RPMI8226 (cell line): ENCODE measurements at regions not wholly inside any gene's neighbourhood (a gene's known extent, or its start where the extent isn't known, plus 50 kb on each side); places are given as distances from the start of the nearest gene placed in this dataset.
"Not testable (repeated sequence)": the region's sequence is repeated elsewhere in the genome, so short reads cannot be mapped to it uniquely, and the experiment has no call there.

ENCODE experiments used
- DNase-seq: peaks from one replicate; pipeline ENCODE4 v3.0.0-alpha.2; 2015

GRCh38 chr20:25985597-25985996 is 288.9 kb upstream of the ZNF337 start:
- no peak for DNase-seq

- peak; percentile 15 for DNase-seq
These were observed 288.3 kb upstream of the ZNF337 start for GRCh38 chr20:25984933-25985332.

DNA sequence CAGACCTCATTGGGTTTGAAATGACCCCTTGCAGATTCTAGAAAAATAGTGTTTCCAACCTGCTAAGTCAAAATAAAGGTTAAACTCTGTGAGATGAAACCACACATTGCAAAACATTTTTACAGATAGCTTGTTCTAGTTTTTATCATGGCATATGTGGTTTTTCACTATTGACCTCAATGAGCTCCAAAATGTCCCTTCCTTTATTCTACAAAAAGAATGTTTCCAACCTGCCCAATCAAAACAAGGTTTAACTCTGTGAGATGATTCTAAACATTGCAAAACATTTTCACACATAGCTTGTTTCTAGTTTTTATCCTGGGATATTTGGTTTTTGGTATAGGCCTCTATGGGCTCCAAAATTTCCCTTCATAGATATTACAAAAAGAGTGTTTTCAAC is 286.0 kb upstream of the ZNF337 start:
- not testable (repeated sequence) for DNase-seq

- DNase-seq, result not testable (repeated sequence)
These were observed 282.0 kb upstream of the ZNF337 start for GRCh38 chr20:25978450-25979190.

- not testable (repeated sequence) for DNase-seq
These were observed 279.2 kb upstream of the ZNF337 start for GRCh38 chr20:25975816-25976215.

- DNase-seq, result not testable (repeated sequence)
These were observed 268.6 kb upstream of the ZNF337 start for GRCh38 chr20:25965203-25965602.

DNA sequence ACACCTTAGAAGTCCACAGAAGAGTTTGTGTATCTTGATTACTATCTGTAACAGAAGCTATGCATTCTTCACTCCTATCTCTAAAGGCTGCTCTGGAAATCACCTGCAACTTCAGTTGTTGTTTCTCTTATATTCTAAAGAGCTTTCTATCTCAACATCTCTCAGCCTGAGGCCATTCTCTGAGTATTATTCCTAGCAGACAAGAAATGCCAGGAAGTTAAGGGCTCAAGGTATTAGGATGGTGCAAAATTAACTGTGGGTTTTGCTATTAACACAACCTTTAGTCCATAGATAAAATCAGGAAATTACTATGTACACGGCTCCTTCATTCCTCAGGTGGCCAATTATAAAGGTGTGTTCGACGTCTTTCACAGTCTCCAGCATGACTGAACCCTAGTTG is 257.2 kb upstream of the ZNF337 start:
- DNase-seq, result not testable (repeated sequence)

- DNase-seq, result not testable (repeated sequence)
These were observed 238.6 kb upstream of the ZNF337 start for GRCh38 chr20:25935230-25935629.

DNA sequence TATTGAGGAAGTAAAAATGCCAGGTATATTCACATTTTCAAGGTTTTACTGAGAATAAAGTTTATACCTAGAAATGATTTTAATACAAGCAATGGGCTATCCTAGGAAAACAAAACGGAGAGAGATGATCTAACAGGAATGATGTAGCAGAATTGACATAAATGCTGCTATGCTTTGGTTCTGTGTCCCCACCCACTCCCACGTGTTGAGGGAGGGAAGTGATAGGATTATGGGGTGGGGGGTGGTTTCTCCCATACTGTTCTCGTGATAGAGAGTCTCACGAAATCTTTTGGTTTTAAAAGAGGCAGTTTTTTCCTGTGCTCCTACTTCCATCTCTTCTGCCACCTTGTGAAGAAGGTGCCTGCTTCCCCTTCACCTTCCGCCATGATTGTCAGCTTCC is 236.2 kb upstream of the ZNF337 start:
- not testable (repeated sequence) for DNase-seq

DNA sequence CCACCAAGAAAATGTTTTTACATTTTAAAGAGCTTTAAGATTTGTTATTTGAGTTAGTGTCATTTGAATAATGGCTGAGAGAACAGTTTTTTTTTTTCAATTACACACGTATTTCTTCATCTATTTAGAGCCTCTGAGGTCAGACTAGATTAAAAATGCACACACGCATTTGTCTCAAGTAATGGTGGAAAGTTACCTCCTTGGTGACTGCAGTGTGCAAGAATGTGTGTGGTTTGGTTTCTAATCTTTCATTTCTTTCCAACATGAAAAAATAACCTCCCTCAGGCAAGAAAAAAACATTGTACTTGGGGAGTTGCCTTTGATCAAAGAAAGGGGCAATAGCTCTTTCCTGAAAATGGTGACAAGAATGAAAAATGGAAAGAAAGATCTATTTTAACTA is 235.5 kb upstream of the ZNF337 start:
- DNase-seq, result not testable (repeated sequence)

GRCh38 chr20:25902321-25902720 is 205.7 kb upstream of the ZNF337 start:
- DNase-seq, result not testable (repeated sequence)

GRCh38 chr20:25898663-25899062 is 202.0 kb upstream of the ZNF337 start:
- not testable (repeated sequence) for DNase-seq

GRCh38 chr20:25879096-25879495 is 182.4 kb upstream of the ZNF337 start:
- not testable (repeated sequence) for DNase-seq

DNA sequence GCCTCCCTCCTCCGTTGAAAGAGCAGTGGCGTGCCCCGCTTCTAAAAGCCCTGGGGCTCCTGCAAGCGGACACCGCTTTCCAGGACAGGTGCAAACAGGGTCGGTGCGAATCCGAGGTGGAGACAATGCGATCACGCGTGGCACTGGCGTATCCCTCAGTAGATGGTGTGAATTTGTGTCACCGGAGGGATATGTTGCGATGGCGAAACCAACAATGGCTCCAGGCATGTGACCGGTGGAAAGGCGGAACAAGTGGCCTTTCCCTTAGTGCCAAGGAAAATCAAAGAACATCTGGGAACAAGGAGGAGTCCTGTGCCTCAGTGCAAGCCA is 172.0 kb upstream of the ZNF337 start:
- DNase-seq, result not testable (repeated sequence)

DNA sequence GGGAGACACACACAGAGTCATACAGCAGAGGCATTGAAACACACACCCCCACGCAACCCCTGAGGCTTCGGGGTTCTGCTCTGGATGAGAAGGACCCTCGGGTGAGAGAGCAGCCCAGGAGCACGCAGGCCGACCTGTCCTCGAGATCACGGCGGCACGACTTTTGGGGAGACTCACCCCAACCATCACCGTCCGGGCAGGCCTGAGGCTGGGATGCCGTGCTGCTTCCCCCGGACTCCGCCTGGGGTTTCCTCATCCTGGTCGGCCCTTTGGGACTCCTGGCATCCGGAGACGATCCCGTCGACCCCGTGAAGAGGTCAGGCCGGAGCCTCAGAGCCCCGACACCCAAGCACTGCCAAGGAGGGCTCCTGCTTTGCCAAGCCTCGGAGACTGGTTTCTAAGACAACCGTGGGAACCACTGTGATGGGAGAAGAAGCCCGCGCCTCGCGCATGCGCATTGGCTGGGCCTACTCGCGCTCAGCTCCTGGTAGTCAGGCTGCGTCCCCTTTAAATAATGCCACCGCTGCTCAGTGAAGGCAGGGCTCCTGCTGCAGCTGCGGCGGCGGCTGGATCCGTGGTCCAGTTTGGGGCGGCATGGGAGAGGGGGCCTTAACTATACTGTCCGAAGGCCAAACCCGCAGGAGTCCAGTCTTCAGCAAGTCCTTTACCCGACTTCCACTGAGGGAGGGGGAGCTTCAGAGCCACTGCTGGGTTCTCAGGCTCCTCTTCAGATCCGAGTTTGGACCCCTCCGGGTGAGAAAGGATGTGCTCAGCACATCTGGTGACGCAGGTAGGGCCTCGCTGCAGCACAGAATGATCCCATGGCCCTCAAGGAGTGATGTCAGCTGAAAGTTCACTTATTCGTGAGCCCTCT is 171.4 kb upstream of the ZNF337 start:
- DNase-seq, result peak; percentile 77

DNA sequence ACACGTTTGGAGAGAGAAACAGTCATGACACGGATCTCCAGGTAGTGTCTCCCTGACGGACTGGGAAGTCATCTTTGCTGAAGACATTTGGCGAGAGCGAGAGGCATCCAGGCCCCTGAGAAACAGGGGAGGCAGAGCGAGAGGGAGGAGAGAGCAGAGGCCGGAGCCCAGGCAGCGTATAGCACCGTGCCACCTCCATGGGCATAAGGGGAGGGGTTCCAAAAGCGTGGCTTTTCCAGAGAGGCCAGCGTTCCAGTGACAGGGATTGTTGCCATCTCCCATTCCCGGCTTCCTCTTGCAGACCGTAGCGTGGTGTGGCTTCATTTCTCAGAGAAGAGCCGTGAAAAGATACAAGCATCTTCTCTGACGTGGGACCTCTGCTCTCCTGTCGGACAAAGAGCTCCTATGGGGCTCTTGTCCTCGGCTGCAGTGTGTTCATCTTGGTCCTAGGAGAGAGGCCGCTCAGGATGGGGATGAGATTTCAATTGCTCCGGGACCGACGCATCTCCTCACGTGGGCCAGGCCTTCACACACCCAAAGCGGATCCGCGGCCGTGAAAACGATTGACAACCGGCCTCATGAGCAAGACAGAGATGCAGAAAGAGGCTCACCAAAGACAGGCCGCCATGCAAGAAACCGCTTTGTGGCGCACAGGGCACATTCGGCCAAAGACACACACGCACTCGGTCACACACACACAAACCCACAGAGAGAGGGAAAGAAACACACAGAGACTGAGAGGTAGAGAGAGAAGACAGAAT is 170.5 kb upstream of the ZNF337 start:
- DNase-seq, result not testable (repeated sequence)

GRCh38 chr20:25865715-25866656 is 169.3 kb upstream of the ZNF337 start:
- DNase-seq, result peak; percentile 83

GRCh38 chr20:25864963-25865714 is 168.5 kb upstream of the ZNF337 start:
- DNase-seq, result not testable (repeated sequence)

DNA sequence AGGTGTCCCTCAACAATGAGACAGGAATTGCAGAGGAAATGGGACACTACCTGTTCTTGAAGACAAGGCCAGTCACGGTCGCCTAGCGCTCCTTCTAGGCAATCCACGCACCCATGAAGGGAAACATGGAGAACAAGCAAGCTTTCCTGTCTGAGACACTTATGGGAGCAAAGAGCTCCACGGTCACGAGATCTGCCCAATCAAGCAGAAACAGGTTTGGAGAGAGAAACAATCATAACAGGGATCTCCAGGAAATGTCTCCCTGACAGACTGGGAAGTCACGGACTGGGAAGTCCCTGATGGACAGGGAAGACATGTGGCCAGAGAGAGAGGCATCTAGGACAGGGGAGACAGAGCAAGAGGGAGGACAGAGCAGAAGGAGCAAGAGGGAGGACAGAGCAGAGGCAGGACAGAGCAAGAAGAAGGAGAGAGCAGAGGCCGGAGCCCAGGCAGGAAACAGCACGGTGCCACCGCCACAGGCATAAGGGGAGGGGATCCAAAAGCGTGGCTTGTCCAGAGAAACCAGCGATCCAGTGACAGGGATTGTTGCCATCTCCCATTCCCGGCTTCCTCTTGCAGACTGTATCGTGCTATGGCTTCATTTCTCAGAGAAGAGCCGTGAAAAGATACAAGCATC is 167.8 kb upstream of the ZNF337 start:
- DNase-seq, result no peak

GRCh38 chr20:25863536-25864325 is 167.1 kb upstream of the ZNF337 start:
- DNase-seq, result peak; percentile 48
